ENCODE measurements at regions not wholly inside any gene's neighbourhood (a gene's known extent, or its start where the extent isn't known, plus 50 kb on each side); places are given as distances from the start of the nearest gene placed in this dataset.

- H3K27me3 Mint-ChIP-seq, result no peaks in the 10 kb centered on the region
- POLR2A ChIA-PET (ENCODE audit: partially characterized antibody), result no interaction called here
- no peaks in the 10 kb centered on the region for H3K36me3 ChIP-seq (ENCODE audit: insufficient read depth, low read length)
- CTCF ChIA-PET (ENCODE audit: partially characterized antibody), result no interaction called here
- no peak overlapping the region for H3K4me3 Mint-ChIP-seq
- H3K27ac ChIP-seq (ENCODE audit: low read depth, low read length), result no peak overlapping the region
- peaks cover 0 to 12% (median 0%) of the 10 kb centered on the region in 8 donors for H3K9me3 Mint-ChIP-seq
- no peaks in the 10 kb centered on the region for H3K4me1 Mint-ChIP-seq
- H3K9me3 ChIP-seq (ENCODE audit: control insufficient read depth in 1 of 2, low read length in 2 of 2), result no peaks in the 10 kb centered on the region
- intact Hi-C loops (cut with micrococcal nuclease), result no loop called here
- H3K27ac Mint-ChIP-seq, result no peak overlapping the region
- H3K27me3 ChIP-seq (ENCODE audit: insufficient read depth, low read length), result no peaks in the 10 kb centered on the region
- H3K36me3 Mint-ChIP-seq, result no peaks in the 10 kb centered on the region
- no peaks in the 10 kb centered on the region for H3K4me1 ChIP-seq (ENCODE audit: insufficient read depth, low read length)
- H3K4me3 ChIP-seq (ENCODE audit: low read length in 2 of 2), result no peak overlapping the region
- DNase-seq, result no peak
These were observed 118.1 kb upstream of the PRR32 start for GRCh38 chrX:126701380-126701779.

- ChIA-PET CTCF (ENCODE audit: partially characterized antibody) (no interaction called here), POLR2A (ENCODE audit: partially characterized antibody) (no interaction called here)
- H3K4me1 Mint-ChIP-seq, result no peaks in the 10 kb centered on the region
These were observed 101.1 kb upstream of the PRR32 start for GRCh38 chrX:126718440-126718839.

GRCh38 chrX:126719208-126719607 is 100.3 kb upstream of the PRR32 start:
- Mint-ChIP-seq H3K9me3 (no peaks in the 10 kb centered on the region), H3K27me3 (no peaks in the 10 kb centered on the region), H3K36me3 (no peaks in the 10 kb centered on the region), H3K4me3 (no peak overlapping the region), H3K4me1 (no peaks in the 10 kb centered on the region), H3K27ac (no peak overlapping the region)
- CTCF ChIA-PET (ENCODE audit: partially characterized antibody), result no interaction called here
- Histone ChIP-seq H3K27me3 (ENCODE audit: insufficient read depth, low read length) (no peaks in the 10 kb centered on the region), H3K27ac (ENCODE audit: low read depth, low read length) (no peak overlapping the region), H3K4me3 (ENCODE audit: low read length in 2 of 2) (no peak overlapping the region), H3K9me3 (ENCODE audit: control insufficient read depth in 1 of 2, low read length in 2 of 2) (no peaks in the 10 kb centered on the region), H3K4me1 (ENCODE audit: insufficient read depth, low read length) (no peaks in the 10 kb centered on the region), H3K36me3 (ENCODE audit: insufficient read depth, low read length) (no peaks in the 10 kb centered on the region)
- no peak for DNase-seq
- POLR2A ChIA-PET (ENCODE audit: partially characterized antibody), result no interaction called here
- intact Hi-C loops (cut with micrococcal nuclease), result no loop called here

More at GRCh38 chrX:126718440-126718839, 101.1 kb upstream of the PRR32 start:
- Histone ChIP-seq H3K9me3 (ENCODE audit: control insufficient read depth in 1 of 2, low read length in 2 of 2) (no peaks in the 10 kb centered on the region), H3K4me1 (ENCODE audit: insufficient read depth, low read length) (no peaks in the 10 kb centered on the region), H3K36me3 (ENCODE audit: insufficient read depth, low read length) (no peaks in the 10 kb centered on the region), H3K27ac (ENCODE audit: low read depth, low read length) (no peak overlapping the region), H3K4me3 (ENCODE audit: low read length in 2 of 2) (no peak overlapping the region), H3K27me3 (ENCODE audit: insufficient read depth, low read length) (no peaks in the 10 kb centered on the region)
- Mint-ChIP-seq H3K27ac (no peak overlapping the region), H3K4me3 (no peak overlapping the region), H3K36me3 (no peaks in the 10 kb centered on the region), H3K9me3 (no peaks in the 10 kb centered on the region), H3K27me3 (no peaks in the 10 kb centered on the region)
- intact Hi-C loops (cut with micrococcal nuclease), result no loop called here
- DNase-seq, result no peak

- intact Hi-C loops (cut with micrococcal nuclease), result no loop called here
- DNase-seq, result no peak
- Mint-ChIP-seq H3K36me3 (no peaks in the 10 kb centered on the region), H3K27me3 (no peaks in the 10 kb centered on the region), H3K4me3 (no peak overlapping the region), H3K4me1 (no peaks in the 10 kb centered on the region), H3K27ac (no peak overlapping the region), H3K9me3 (no peaks in the 10 kb centered on the region)
- H3K4me3 ChIP-seq (ENCODE audit: low read length in 2 of 2), result no peak overlapping the region
- H3K27me3 ChIP-seq (ENCODE audit: insufficient read depth, low read length), result no peaks in the 10 kb centered on the region
- no peaks in the 10 kb centered on the region for H3K4me1 ChIP-seq (ENCODE audit: insufficient read depth, low read length)
- ChIA-PET CTCF (ENCODE audit: partially characterized antibody) (no interaction called here), POLR2A (ENCODE audit: partially characterized antibody) (no interaction called here)
- H3K27ac ChIP-seq (ENCODE audit: low read depth, low read length), result no peak overlapping the region
- no peaks in the 10 kb centered on the region for H3K36me3 ChIP-seq (ENCODE audit: insufficient read depth, low read length)
- H3K9me3 ChIP-seq (ENCODE audit: control insufficient read depth in 1 of 2, low read length in 2 of 2), result no peaks in the 10 kb centered on the region
These were observed 95.6 kb upstream of the PRR32 start for GRCh38 chrX:126723881-126724280.

GRCh38 chrX:126733874-126734273 is 85.7 kb upstream of the PRR32 start:
- Histone ChIP-seq H3K27me3 (ENCODE audit: insufficient read depth, low read length) (no peaks in the 10 kb centered on the region), H3K4me3 (ENCODE audit: low read length in 2 of 2) (no peak overlapping the region), H3K27ac (ENCODE audit: low read depth, low read length) (no peak overlapping the region), H3K36me3 (ENCODE audit: insufficient read depth, low read length) (no peaks in the 10 kb centered on the region), H3K4me1 (ENCODE audit: insufficient read depth, low read length) (no peaks in the 10 kb centered on the region), H3K9me3 (ENCODE audit: control insufficient read depth in 1 of 2, low read length in 2 of 2) (no peaks in the 10 kb centered on the region)
- intact Hi-C loops (cut with micrococcal nuclease), result no loop called here
- Mint-ChIP-seq H3K27me3 (no peaks in the 10 kb centered on the region), H3K4me1 (no peaks in the 10 kb centered on the region), H3K36me3 (no peaks in the 10 kb centered on the region), H3K27ac (no peak overlapping the region), H3K4me3 (no peak overlapping the region), H3K9me3 (peaks cover 0 to 2% (median 0%) of the 10 kb centered on the region in 8 donors)
- ChIA-PET CTCF (ENCODE audit: partially characterized antibody) (no interaction called here), POLR2A (ENCODE audit: partially characterized antibody) (no interaction called here)
- no peak for DNase-seq
